Fibroblast of the aortic adventitia (primary cell): ENCODE measurements at regions not wholly inside any gene's neighbourhood (a gene's known extent, or its start where the extent isn't known, plus 50 kb on each side); places are given as distances from the start of the nearest gene placed in this dataset.

Experiments used
- DNase-seq: peaks from one replicate; pipeline ENCODE4 v3.0.0-alpha.2; 2010; ENCODE audit warnings: low read depth
- H3K4me3 ChIP-seq: 2 replicates; pipeline ENCODE4 v1.5.1; 2011; ENCODE audit warnings: low read depth, mild to moderate bottlenecking, control low read depth, low read length, moderate library complexity
- CTCF ChIP-seq: IDR thresholded peaks from 2 replicates; pipeline ENCODE4 v1.5.1; 2011; ENCODE audit warnings: mild to moderate bottlenecking, low read length, control low read depth, inconsistent platforms; ENCODE audit not compliant: insufficient read depth

DNA sequence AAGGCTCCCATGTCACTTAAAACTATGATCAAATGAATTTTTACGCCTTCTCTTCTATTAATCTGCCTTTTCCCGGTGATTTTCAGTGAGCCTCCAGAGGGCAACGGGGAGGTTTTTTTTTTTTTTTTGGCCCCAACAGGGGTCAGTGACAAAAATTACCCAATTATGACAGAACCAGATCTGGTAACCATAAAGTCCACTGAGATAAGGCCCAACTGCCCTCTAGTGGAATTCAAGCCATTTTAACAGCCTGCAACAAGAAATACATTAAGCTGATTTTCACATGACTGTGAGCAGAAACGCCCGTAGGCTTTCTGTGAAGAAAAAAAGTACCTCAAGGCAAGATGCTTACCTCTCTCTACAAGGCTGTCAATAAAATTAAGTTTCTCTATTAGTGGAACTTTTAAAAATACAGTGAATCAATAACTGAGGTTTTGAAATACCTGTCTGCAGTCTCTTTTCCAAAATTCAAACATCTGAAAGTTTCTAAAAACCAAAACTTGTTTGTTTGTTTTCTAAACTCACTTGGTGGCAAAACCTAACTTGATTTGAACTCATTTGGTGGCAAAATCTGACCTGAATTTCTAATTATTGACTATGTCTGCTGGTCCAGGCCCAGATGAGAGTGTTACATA lies 49.7 kb upstream of the FST start:
- DNase-seq, result peak; percentile 86
- TF ChIP-seq CTCF, result peak; percentile 72
- no peak overlapping the region for H3K4me3 ChIP-seq
